Testis (tissue), 2 donors: ENCODE measurements at regions not wholly inside any gene's neighbourhood (a gene's known extent, or its start where the extent isn't known, plus 50 kb on each side); places are given as distances from the start of the nearest gene placed in this dataset.

Experiments
- DNase-seq: peaks from one replicate; pipeline ENCODE4 v3.0.0-alpha.2; 2019
- H3K27ac ChIP-seq, 2 donors: fragments of 200-600 bp; sonication (generic); one replicate each; pipeline ENCODE4 v1.5.1; 2019
- H3K27me3 ChIP-seq: fragments of 200-600 bp; sonication (generic); one replicate; pipeline ENCODE4 v1.5.1; 2019
- H3K36me3 ChIP-seq: fragments of 200-600 bp; sonication (generic); one replicate; pipeline ENCODE4 v1.5.1; 2017; ENCODE audit warnings: low read depth; ENCODE audit errors: missing control alignments
- H3K4me1 ChIP-seq: fragments of 200-600 bp; sonication (generic); one replicate; pipeline ENCODE4 v1.5.1; 2019
- H3K4me3 ChIP-seq, 2 donors: fragments of 200-600 bp; sonication (generic); one replicate each; pipeline ENCODE4 v1.5.1; 2017 to 2019
- H3K9me3 ChIP-seq: fragments of 200-600 bp; sonication (generic); one replicate; pipeline ENCODE4 v1.5.1; 2017
- POLR2A ChIP-seq: fragments of 450-650 bp; IDR thresholded peaks from one replicate; pipeline ENCODE4 v1.6.1; 2017; ENCODE audit warnings: antibody characterized with exemption, mild to moderate bottlenecking, moderate library complexity
- WGBS, 2 donors: methylation state at CpG; one replicate each; pipeline ENCODE4 v1.1.5; 2018; 5-methylcytosine and 5-hydroxymethylcytosine counted together
- intact Hi-C: fragments of 100-400 bp; cut with DNase I; formaldehyde crosslinking; loops from one replicate; pipeline ENCODE4 v1.15.1; 2023; ENCODE audit warnings: low total_unique reads
- TF ChIP-seq, protein P1 (sequence below), 3 experiments: fragments of 450-650 bp in 2 of 3; fragments of 200-600 bp in 1 of 3; sonication (generic) in 1 of 3; IDR thresholded peaks; one replicate each; pipeline ENCODE4 v1.5.1; 2016 to 2019; ENCODE audit warnings: antibody characterized with exemption in 3 of 3, mild to moderate bottlenecking in 2 of 3, moderate library complexity in 1 of 3

DNA sequence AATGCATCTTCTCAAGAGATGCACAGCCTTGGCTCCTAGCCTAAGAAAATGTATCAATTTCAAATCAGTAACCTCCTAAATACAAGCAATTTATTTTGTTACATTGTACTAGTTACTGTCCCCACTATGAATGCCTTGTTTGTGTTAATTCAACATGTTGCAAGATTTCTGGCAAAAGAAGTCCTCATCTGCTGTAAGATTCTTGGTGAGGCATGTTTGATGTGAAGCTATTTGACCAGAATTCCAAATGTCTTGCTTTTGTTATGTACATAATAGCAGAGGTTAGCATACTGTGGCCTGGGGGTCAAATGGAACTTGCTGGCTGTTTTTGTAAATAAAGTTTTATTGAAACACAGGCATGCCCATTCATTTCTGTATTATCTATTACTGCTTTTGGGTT, 1023.1 kb upstream of the WWC1 start:
- Histone ChIP-seq H3K4me3 (no peak overlapping the region), H3K36me3 (no peaks in the 10 kb centered on the region), H3K27me3 (no peaks in the 10 kb centered on the region), H3K9me3 (no peaks in the 10 kb centered on the region), H3K27ac (no peak overlapping the region), H3K4me1 (no peaks in the 10 kb centered on the region)
- no peak for DNase-seq
- no peak for TF ChIP-seq POLR2A
- intact Hi-C loops, result no loop called here

GRCh38 chr5:167269146-167269545, 1022.3 kb upstream of the WWC1 start:
- no peak for TF ChIP-seq POLR2A
- TF ChIP-seq, protein P1, sequence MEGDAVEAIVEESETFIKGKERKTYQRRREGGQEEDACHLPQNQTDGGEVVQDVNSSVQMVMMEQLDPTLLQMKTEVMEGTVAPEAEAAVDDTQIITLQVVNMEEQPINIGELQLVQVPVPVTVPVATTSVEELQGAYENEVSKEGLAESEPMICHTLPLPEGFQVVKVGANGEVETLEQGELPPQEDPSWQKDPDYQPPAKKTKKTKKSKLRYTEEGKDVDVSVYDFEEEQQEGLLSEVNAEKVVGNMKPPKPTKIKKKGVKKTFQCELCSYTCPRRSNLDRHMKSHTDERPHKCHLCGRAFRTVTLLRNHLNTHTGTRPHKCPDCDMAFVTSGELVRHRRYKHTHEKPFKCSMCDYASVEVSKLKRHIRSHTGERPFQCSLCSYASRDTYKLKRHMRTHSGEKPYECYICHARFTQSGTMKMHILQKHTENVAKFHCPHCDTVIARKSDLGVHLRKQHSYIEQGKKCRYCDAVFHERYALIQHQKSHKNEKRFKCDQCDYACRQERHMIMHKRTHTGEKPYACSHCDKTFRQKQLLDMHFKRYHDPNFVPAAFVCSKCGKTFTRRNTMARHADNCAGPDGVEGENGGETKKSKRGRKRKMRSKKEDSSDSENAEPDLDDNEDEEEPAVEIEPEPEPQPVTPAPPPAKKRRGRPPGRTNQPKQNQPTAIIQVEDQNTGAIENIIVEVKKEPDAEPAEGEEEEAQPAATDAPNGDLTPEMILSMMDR (IDR thresholded peaks at IDR 0.05), result no peak
- intact Hi-C loops, result no loop called here

DNA sequence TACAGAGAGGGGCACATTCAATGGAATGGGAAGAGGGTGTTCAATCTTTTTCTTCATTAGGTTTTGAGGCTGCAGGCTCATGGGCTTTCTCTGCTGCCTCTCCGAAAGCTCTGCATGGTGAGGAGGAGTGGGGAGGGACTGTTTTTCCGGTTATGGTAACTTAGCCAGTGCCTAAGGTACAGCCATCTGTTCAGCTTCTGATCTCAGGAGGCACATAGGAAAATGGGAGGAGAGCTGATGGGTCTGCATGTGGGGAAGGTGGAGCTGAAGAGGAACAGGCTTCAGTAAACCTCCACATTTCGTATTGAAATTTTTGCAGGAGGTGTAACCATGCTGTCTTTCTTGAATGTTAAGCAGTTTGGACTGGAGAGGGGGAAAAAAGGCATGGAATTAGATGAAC, 1020.4 kb upstream of the WWC1 start:
- no peak overlapping the region for H3K27ac ChIP-seq
- DNase-seq, result no peak
- no peaks in the 10 kb centered on the region for H3K27me3 ChIP-seq
- intact Hi-C loops, result no loop called here
- no peaks in the 10 kb centered on the region for H3K9me3 ChIP-seq
- TF ChIP-seq POLR2A, result no peak
- TF ChIP-seq, protein P1 (IDR thresholded peaks at IDR 0.05), result no peak
- H3K4me1 ChIP-seq, result no peaks in the 10 kb centered on the region
- H3K4me3 ChIP-seq, result no peak overlapping the region
- H3K36me3 ChIP-seq, result no peaks in the 10 kb centered on the region
- 83 to 88% methylated on average over 3 of the region's 3 CpGs for WGBS, 2 donors

More at GRCh38 chr5:167269146-167269545, 1022.3 kb upstream of the WWC1 start:
- 63 to 67% methylated on average over 3 of the region's 3 CpGs for WGBS, 2 donors
- DNase-seq, result no peak
- H3K4me1 ChIP-seq, result no peaks in the 10 kb centered on the region
- H3K4me3 ChIP-seq, result no peak overlapping the region
- no peaks in the 10 kb centered on the region for H3K27me3 ChIP-seq
- no peaks in the 10 kb centered on the region for H3K9me3 ChIP-seq
- H3K36me3 ChIP-seq, result no peaks in the 10 kb centered on the region
- H3K27ac ChIP-seq, result no peak overlapping the region

DNA sequence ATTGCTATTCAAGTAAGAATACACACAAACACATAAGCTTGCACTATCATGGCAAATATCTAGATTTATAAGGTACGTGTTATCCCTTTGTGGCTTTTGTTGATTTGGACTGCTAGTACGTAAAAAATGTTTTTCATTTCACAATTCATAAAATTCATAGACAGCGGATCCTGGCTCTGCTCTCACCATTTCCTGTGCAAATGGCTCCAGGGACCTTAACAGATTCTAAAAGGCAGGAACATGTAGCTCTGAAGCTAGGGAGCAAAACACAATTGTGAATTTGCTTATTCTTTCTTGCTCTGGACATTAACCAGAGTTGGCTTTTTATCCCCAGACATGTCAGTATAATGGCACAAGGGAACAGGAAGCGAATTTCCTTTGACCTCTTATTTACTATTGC, 1019.9 kb upstream of the WWC1 start:
- Histone ChIP-seq H3K36me3 (no peaks in the 10 kb centered on the region), H3K9me3 (no peaks in the 10 kb centered on the region), H3K27me3 (no peaks in the 10 kb centered on the region), H3K4me3 (no peak overlapping the region), H3K27ac (no peak overlapping the region), H3K4me1 (no peaks in the 10 kb centered on the region)
- WGBS, 2 donors, result 61 to 66% methylated on average over 4 of the region's 4 CpGs
- TF ChIP-seq, protein P1 (IDR thresholded peaks at IDR 0.05), result no peak
- no peak for TF ChIP-seq POLR2A
- DNase-seq, result no peak
- intact Hi-C loops, result no loop called here

DNA sequence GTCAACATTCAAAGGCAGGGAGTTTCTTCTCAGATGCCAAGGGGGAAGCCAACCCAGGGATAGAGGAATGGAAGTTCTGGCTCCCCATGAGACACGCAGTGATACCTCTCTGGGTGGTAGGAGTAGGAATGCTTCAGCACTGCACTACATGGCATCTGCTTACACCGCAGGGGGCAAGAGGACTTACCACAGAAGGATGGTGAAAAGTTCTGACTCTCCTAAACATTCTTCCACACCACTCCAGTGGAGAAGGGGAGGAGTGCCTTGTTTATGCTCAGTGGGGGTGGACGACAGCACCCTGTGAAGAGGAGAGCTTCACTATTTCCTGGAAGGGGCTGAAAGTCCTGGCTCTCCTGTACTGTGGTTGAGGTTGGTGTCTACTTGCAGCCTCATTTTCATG, 1011.3 kb upstream of the WWC1 start:
- no peaks in the 10 kb centered on the region for H3K36me3 ChIP-seq
- H3K9me3 ChIP-seq, result no peaks in the 10 kb centered on the region
- H3K4me1 ChIP-seq, result no peaks in the 10 kb centered on the region
- no peak overlapping the region for H3K4me3 ChIP-seq
- WGBS, 2 donors, result 90 to 97% methylated on average over 3 of the region's 3 CpGs
- no peak for TF ChIP-seq POLR2A
- TF ChIP-seq, protein P1 (IDR thresholded peaks at IDR 0.05), result no peak
- no peak for DNase-seq
- intact Hi-C loops, result no loop called here
- no peaks in the 10 kb centered on the region for H3K27me3 ChIP-seq
- no peak overlapping the region for H3K27ac ChIP-seq
